HG03442 (cell line): ENCODE measurements at regions not wholly inside any gene's neighbourhood (a gene's known extent, or its start where the extent isn't known, plus 50 kb on each side); places are given as distances from the start of the nearest gene placed in this dataset.
"Not testable (repeated sequence)": the region's sequence is repeated elsewhere in the genome, so short reads cannot be mapped to it uniquely, and the experiment has no call there.

Source experiments
- ATAC-seq: cut with Tn5 transposase; IDR thresholded peaks from one replicate; pipeline ENCODE4 v1.9.1; 2021; ENCODE audit warnings: mild to moderate bottlenecking, moderate library complexity; ENCODE audit not compliant: unreplicated experiment

DNA sequence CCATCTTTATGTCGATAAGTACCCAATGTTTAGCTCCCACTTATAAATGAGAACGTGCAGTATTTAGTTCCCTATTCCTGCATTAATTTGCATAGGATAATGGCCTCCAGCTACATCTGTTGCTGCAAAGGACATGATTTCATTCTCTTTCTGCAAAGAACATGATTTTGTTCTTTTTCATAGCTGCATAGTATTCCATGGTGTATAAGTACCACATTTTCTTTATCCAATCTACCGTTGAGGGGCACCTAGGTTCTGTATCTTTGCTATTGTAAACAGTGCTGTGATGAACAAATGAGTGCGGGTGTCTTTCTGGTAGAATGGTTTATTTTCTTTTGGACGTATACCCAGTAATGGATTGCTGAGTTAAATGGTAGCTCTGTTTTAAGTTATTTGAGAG is 63.0 kb downstream of the HLX start:
- no peak for ATAC-seq

DNA sequence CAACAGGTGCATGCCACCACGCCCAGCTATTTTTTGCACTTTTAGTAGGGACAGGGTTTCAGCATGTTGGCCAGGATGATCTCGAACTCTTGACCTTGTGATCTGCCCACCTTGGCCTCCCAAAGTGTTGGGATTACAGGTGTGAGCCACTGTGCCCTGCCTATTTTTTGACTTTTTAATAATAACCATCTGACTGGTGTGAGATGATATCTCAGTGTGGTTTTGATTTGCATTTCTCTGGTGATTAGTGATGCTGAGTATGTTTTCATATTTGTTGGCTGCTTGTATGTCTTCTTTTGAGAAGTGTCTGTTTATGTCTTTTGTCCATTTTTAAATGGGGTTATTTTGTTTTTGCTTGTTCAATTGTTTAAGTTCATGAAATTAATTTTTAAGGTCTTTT is 63.7 kb downstream of the HLX start:
- ATAC-seq = not testable (repeated sequence)

DNA sequence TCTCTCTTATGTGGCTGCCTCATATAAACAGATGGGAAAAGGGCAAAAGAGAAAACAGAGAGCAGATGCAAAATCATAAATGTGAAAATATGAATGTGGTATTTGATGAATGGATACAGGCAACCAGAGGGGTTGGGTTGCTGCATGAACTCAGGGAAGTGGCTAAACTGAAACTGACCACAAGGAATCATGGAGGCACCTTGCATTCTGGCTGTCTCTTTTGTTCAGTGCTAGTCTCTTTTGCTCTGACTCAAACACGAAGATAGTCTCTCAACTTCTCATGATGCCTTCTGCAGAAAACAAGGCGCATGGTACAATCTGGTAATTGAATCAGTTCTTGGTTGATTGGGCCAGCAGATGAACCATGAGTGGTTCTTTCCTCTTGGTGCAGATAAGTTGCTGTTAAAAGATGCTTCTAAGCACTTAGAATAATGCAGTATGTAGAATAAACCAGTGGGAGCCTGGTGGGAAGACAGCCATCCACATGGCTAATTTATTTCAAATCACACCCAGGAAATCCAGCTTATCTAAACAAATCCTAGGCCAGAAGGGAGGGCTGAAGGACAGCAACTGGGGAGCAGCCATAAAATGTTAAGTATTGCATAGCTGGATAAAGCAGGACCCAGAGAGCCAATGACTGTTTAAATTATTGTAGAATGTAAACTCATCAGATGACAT is 64.2 kb downstream of the HLX start:
- ATAC-seq = no peak

DNA sequence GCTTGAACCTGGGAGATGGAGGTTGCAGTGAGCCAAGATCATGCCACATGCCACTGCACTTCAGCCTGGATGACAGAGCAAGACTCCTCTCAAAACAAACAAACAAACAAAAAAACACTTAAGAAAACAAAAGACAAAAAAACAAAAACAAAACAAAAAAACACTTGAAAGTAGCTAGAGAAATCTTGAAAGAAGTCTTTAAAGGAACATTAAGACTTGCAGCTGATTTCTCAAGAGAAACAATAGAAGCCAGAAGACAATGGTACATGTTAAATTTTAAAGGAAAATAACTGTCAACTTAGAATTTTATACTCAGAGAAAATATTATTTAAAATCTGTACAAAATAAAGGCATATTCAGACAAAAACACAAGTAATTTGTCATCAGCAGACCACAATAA is 71.3 kb downstream of the HLX start:
- ATAC-seq = no peak

DNA sequence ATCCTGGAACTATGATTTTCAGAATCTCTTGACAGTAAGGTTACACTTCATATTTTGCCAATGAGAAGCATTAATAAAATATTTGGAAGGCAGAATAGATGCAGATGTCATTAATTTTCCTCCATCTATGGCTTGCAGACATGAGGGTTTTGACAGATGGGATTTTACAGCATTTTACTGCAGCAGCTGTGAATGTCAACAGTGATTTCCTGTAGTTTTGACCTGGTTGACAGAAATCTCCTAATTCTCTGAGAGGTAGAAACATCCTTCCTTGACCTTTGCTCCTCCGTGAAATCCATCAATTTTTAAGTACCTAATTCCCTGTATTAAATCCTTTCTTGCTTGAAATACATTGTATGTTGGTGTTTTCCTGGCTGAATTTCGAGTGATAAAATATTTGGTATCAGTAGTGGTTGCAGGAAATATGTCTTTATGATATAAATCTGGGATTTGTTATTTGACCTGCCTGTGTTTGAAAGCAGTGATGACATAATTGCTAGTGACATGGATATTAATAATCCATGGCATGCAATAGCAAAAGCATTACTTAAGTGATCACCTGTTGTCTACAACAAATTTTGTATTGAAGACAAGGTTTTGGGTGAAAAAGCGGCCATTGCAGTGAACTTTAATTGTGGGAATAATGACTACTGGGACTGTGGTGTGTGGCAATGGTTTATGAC is 73.9 kb downstream of the HLX start:
- no peak for ATAC-seq

DNA sequence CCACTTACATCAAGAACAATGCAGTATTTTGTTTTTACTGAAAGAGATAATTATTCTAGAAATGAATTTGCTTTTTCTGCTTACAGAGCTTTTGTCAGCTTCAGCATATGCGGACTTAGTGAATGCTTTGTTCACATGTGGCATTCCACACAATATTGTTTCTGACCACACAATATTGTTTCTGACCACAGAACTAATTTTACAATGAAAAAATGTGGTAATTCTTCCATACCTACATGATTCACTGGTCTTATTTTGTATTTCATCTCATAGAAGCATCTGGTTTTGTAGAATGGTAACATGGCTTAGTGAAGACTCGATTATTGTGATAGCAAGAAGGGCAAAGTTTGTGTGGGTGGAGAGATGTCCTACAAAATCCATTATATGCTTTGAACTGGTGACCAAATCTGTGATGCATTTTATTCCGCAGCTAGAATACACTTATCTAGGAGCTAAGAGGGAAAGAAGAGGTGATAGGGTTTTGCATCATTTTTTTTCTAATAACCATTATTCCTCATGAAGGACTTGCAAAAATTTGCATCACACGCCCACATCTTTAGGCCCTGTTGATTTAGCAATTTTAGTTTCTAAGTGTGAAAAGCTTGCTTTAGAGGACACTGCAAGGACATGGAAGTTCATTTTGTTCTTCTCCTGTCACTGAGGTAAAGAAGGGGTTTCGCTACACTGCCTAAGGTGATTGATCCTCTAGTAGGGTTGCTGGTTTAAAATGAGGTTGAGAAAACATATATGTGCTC is 75.3 kb downstream of the HLX start:
- no peak for ATAC-seq

DNA sequence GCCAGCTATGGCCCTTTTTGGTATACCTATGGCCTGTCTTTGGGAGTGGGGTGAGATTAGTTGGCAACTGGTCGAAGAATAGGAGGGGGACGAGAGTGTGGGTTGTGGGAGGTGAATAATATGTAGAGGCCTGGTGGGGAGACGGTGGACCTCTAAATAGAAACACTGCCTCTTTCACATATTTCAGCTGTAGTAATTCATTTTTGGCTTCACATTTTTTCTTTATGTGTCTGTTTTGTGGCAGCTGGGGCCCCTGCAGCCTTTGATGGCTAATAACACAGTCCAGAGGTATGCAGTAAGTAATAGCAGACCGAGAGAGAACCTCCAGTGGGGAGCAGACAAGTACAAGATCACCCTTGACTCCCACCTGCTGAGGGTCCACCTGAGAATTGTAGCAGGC is 75.9 kb downstream of the HLX start:
- ATAC-seq = no peak

DNA sequence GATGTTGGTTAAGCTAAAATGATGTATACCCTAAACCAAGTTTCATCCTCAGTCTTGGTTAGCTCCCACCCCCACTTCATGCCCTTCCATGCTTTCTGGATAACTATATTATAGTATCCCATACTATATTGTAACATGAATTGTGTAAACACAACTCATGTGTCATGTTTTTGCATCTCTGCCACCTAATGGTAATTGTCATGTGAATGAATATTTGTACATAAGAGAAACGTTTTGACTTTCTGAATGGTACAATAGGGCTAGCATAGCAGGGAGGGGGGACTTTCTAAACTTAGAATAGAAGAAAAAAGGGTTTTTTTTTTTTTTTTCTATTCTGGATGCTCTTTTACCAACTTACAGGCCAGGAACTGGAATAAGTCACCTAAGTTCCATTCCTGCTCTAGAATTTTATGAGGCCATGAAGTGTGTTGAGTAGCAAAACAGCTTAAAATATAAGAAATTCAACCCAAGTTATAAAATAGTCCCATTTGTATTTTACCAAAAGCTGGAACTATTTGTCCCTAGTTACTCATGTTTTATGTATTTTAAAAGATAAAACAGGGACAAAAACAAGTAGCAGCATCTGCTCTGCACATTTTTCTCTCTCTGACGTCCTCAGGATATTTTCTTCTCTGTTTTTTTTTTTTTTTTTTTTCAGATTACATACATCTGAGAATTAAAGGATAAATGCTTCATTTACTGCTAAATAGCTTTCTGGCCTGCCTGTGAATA is 77.4 kb downstream of the HLX start:
- no peak for ATAC-seq

DNA sequence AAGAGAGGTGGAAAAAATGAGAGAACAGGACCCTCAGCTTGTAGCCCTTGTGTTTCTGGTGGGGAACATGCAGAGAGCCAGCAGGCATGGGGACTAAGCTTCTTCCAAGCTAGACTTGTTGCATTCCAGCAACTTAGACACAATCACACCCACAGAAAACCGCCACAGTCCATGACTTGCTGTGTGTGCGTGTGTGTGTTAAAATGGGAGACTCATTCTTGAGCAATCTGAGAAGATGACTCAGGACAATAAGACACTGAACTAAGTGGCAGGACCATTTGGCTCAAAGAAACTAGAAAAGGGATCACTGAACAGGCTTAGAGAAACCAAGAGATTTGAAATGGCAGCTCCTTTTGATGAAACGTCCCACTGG is 78.0 kb downstream of the HLX start:
- no peak for ATAC-seq

DNA sequence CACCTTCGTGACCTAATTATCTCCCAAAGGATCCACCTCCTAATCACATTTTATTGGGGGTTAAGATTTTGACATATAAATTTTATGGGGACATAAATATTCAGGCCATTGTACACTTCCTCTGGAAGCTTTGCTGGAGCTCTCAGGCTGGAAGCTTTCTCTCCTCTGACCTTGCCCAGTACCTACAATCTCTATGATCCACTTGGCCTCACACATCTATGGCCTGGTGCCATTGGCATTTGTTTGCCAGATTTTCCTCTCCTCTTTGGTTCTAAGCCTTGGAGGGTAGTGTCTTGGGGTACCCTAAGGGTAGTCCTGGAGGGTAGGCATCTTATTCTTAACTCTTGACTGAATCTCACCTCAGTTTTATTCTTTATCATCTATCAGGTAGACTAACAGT is 79.0 kb downstream of the HLX start:
- ATAC-seq = no peak

DNA sequence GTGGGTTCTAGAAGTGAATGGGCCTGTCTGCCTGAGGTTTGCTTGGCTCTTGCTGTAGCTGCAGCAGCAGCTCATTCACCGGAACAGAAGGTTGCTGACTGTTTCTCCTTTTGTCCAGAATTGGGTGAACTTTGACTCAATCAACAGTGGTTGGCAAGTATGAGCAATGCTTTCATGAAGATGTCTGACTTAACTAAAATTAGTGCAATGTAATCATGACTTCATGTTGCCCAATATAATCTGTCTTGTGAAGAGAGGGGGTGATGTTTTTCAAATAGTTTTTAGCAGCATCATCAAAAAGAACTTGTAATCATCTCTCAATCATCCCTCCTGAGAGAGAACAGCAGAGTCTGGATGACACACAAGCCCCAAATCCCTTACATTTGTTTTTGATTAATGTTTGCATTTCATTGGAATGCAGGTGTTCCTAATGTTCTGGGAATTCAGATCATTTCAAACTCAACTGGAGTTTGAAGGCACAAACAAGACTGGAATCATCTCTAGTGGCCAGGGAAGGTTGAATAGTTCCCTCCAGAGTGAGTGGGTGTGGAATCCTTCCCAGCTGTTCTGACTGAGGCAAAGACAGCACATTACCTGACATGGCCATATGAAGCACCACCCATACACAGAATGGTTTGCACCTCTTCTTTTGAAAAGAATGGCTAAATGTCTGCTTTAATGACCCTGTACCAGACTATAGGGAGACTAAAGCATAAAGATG is 82.9 kb downstream of the HLX start:
- ATAC-seq = no peak

DNA sequence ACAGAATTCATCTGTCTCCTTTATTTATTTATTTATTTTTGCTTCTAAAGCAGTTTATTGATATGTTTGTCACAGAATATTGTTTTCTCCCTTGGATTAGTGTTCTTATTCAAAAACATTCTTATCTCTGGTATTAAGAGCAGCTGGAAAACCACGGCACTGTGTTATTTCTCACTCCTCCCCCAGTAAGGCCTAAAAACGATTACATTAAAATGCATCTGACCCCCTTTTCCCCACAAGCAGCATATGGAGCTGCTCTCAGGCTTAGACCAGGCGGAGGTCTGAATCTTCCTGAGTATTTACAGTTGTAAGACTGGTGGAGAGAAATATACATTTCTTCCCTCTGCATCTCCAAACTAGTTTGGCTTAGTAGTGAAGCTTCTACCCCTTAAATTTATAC is 86.8 kb downstream of the HLX start:
- no peak for ATAC-seq

DNA sequence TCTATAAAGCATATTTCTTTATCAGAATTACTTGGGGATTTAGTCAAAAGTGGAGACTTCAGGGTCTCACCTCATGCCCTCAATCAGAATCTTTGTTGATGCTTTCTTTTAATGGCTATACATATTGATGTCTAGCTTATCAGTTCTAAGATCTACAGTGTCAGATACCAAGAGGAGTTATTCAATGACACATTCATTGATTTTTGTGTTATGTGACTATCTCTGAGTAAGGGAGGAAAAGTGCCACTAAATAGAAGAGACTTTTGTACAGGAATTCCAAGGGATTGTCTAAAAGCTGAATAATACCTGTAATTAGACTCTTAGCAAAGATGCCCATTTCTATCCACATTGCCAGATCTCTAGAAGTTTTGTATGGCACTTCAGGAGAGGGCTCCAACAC is 87.2 kb downstream of the HLX start:
- no peak for ATAC-seq

DNA sequence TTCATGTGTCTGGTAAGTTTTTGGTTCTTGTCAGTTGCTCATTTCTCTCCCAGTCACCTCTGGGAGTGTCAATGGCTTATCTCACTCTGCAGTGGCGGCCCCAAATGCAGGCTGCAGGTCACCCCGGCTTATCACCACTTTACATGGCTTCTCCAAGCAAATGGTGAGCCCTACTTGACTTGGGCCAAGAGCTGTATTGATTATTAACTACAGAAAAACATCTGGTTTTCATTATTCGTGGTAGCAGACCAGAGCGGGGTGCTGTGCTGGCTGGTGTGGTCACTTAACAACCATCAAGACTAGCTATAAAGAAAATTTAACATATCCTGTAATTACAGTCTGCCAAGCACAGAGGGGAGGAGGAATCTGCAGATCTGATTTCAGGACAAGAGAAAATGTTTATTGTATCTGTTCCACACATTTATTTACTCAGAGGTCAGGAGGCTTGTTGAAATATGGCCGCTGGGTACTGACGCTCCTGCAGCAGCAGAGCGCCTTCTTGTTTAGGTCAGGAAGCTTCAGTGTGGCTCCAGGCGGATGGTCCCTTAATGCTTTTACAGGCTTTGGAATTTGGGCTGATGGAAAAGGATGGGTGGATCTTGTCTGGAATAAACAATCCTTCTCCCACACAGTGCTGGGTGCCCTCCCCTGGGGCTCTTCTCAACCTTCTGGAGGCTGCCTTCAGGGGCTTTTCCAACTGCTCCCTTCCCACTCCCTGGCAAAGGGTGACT is 87.8 kb downstream of the HLX start:
- no peak for ATAC-seq

DNA sequence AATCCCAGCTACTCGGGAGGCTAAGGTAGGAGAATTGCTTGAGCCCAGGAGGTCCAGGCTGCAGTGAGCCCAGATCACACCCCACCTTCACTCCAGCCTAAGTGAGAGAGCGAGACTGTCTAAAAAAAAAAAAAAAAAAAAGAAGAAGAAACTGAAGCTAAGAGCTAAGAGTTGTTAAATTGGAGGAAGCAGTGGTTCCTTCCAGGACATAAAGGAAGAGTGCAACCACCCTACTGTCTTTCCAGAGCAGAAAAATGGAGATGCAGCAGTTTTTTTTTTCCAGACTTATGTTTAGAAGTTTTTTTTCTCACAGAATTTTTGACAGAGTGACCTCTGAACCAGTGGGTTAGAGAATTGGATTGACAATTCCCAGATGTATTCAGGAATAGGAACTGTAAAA is 88.7 kb downstream of the HLX start:
- no peak for ATAC-seq

DNA sequence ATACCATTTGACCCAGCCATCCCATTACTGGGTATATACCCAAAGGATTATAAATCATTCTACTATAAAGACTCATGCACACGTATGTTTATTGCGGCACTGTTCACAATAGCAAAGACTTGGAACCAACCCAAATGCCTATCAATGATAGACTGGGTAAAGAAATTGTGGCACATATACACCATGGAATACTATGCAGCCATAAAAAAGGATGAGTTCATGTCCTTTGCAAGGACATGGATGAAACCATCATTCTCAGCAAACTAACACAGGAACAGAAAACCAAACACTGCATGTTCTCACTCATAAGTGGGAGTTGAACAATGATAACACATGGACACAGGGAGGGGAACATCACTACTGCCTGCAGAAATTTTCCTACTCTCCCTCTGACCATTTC is 90.0 kb downstream of the HLX start:
- not testable (repeated sequence) for ATAC-seq

DNA sequence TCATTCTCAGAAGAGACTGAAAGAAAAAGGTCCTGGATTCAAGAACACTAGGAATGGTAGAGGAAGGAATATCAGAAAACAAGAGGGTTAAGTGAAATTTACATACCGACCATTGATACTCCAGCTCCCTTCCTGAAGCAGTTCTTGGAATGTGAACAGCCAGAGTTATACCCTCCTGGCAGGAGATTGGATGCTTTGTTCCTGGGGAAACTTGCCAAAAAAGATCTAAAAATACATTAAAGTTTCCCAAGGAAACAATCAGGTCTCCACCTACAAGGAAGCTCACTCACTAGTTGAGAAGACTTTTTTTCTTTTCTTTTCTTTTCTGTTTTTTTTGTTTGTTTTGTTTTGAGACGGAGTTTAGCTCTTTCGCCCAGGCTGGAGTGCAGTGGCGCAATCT is 91.1 kb downstream of the HLX start:
- no peak for ATAC-seq

DNA sequence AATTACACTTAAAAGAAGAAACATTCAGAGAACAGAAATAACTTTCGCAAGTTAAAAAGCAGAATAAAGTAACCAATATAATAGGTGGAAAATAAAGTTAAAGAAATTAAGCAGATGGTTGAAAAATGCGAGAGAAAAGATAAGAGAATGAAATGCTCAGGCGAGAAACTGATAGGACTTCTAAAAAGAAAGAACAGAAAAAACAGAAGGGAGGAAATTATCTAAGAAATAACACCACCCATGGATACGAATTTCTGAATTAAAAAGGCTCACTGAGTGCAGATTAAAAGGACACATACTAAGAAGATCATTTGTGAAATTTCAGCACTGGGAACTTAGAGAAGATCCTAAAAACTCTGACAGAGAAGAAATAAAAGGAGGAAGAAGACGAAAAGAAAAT is 92.0 kb downstream of the HLX start:
- ATAC-seq = no peak

DNA sequence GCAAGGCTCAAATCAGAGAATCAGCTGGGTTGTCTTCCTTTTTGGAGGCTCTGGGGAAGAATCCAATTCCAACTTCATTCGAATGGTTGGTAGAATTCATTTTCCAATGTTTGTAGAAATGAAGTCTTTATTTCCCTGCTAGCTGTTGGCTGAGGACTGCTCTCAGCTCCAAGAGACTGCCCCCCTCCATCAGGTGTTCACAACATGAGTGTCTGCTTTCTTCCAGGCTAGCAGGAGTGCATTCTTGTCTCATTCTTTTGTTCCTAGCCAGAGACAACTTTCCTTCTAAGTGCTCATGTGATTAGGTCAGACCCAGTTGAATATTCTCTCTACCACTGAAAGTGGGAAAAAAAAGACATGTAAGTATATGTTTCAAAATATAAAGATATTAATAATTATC is 95.2 kb downstream of the HLX start:
- no peak for ATAC-seq

DNA sequence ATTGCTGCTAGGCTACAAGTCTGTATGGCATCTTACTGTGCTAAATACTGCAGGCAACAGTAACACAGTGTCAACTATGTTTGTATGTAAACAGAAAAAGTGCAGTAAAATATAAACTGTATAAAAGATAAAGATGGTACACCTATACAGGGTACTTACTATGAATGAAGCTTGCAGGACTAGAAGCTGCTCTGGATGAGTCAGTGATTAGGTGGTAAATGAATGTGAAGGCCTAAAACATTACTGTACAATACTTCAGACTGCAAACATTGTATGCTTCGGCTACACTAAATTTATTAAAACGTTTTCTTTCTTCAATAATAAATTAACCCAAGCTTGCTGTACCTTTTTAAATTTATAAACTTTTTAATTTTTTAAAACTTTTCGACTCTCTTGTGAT is 97.1 kb downstream of the HLX start:
- no peak for ATAC-seq
